Activated CD4-positive, CD25-positive, alpha-beta regulatory T cell treated with anti-CD3 and anti-CD28 coated beads, Interleukin-2, amount 50 U/mL, for 72 hours (primary cell): ENCODE measurements at regions not wholly inside any gene's neighbourhood (a gene's known extent, or its start where the extent isn't known, plus 50 kb on each side); places are given as distances from the start of the nearest gene placed in this dataset.
"Not testable (repeated sequence)": the region's sequence is repeated elsewhere in the genome, so short reads cannot be mapped to it uniquely, and the experiment has no call there.

Source experiments
- DNase-seq: peaks from one replicate; pipeline ENCODE4 v3.0.0; 2021

- DNase-seq = no peak
Measured at GRCh38 chrX:109782994-109783700, 50.1 kb upstream of the ACSL4 start.

- DNase-seq = no peak
Measured at GRCh38 chrX:109783701-109784079, 50.6 kb upstream of the ACSL4 start.

- no peak for DNase-seq
Measured at GRCh38 chrX:109785053-109785452, 52.0 kb upstream of the ACSL4 start.

GRCh38 chrX:109790511-109790910 lies 57.5 kb upstream of the ACSL4 start:
- not testable (repeated sequence) for DNase-seq

- DNase-seq = no peak
Measured at GRCh38 chrX:109793191-109793590, 60.1 kb upstream of the ACSL4 start.

- no peak for DNase-seq
Measured at GRCh38 chrX:109795682-109796081, 62.6 kb upstream of the ACSL4 start.

- DNase-seq = no peak
Measured at GRCh38 chrX:109797311-109797975, 64.4 kb upstream of the ACSL4 start.

- DNase-seq = no peak
Measured at GRCh38 chrX:109812236-109812635, 79.2 kb upstream of the ACSL4 start.

GRCh38 chrX:109813236-109813635 lies 80.2 kb upstream of the ACSL4 start:
- DNase-seq = no peak

- DNase-seq = no peak
Measured at GRCh38 chrX:109818976-109819375, 85.9 kb upstream of the ACSL4 start.

- DNase-seq = no peak
Measured at GRCh38 chrX:109822861-109823260, 89.8 kb upstream of the ACSL4 start.

- DNase-seq = no peak
Measured at GRCh38 chrX:109826954-109827708, 94.1 kb upstream of the ACSL4 start.

GRCh38 chrX:109827772-109828171 lies 94.7 kb upstream of the ACSL4 start:
- DNase-seq = no peak

- no peak for DNase-seq
Measured at GRCh38 chrX:109830157-109830703, 97.2 kb upstream of the ACSL4 start.

GRCh38 chrX:109830704-109831206 lies 97.7 kb upstream of the ACSL4 start:
- DNase-seq = no peak

GRCh38 chrX:109831326-109831985 lies 98.4 kb upstream of the ACSL4 start:
- DNase-seq = no peak

GRCh38 chrX:109839694-109840567 lies 106.9 kb upstream of the ACSL4 start:
- DNase-seq = no peak

- DNase-seq = no peak
Measured at GRCh38 chrX:109840585-109840984, 107.5 kb upstream of the ACSL4 start.

- DNase-seq = no peak
Measured at GRCh38 chrX:109841257-109841656, 108.2 kb upstream of the ACSL4 start.

GRCh38 chrX:109841869-109842579 lies 109.0 kb upstream of the ACSL4 start:
- no peak for DNase-seq

- DNase-seq = no peak
Measured at GRCh38 chrX:109842611-109843010, 109.6 kb upstream of the ACSL4 start.
